H1 (cell line): ENCODE measurements at regions not wholly inside any gene's neighbourhood (a gene's known extent, or its start where the extent isn't known, plus 50 kb on each side); places are given as distances from the start of the nearest gene placed in this dataset.

ENCODE experiments used
- CTCF ChIA-PET: fragments of 300-600 bp; sonication (Branson Sonifier 250); formaldehyde crosslinking; loops from one replicate; lab custom pipeline; 2021; ENCODE audit not compliant: partially characterized antibody; lab: Charles Lee
- POLR2A ChIA-PET: fragments of 300-600 bp; sonication (Branson Sonifier 250); formaldehyde crosslinking; loops from one replicate; lab custom pipeline; 2021; ENCODE audit warnings: inconsistent platforms; ENCODE audit not compliant: partially characterized antibody; lab: Charles Lee
- DNase-seq, 2 experiments: peaks; one replicate each; pipeline versions ENCODE4 v3.0.0 to v3.0.0-alpha.2; 2010 to 2022; ENCODE audit warnings: low spot score in 2 of 2, low read depth in 1 of 2, mixed read lengths in 1 of 2
- FAIRE-seq: peaks from 2 replicates; lab custom pipeline; 2011; peaks lifted over from hg19 to GRCh38; lab: Jason Lieb, UNC
- H2AFZ ChIP-seq: 2 replicates; pipeline ENCODE4 v1.8.1; 2012; ENCODE audit warnings: low read length, inconsistent platforms
- H2AK5ac ChIP-seq: 2 replicates; pipeline ENCODE4 v1.6.1; 2013; ENCODE audit warnings: low read depth, low read length
- H2BK120ac ChIP-seq: replicated peaks from 2 replicates; pipeline ENCODE3; 2013; ENCODE audit warnings: low read depth, low read length, inconsistent platforms
- H2BK12ac ChIP-seq: 2 replicates; pipeline ENCODE4 v1.6.1; 2013; ENCODE audit warnings: low read depth, low read length
- H2BK15ac ChIP-seq: 2 replicates; pipeline ENCODE4 v1.6.1; 2013; ENCODE audit warnings: low read length
- H2BK20ac ChIP-seq: 2 replicates; pipeline ENCODE4 v1.6.1; 2013; ENCODE audit warnings: low read length
- H2BK5ac ChIP-seq: 2 replicates; pipeline ENCODE4 v1.6.1; 2013; ENCODE audit warnings: low read depth, low read length
- H3K14ac ChIP-seq: 2 replicates; pipeline ENCODE4 v1.6.1; 2013; ENCODE audit warnings: inconsistent platforms; ENCODE audit not compliant: insufficient read length
- H3K18ac ChIP-seq: 2 replicates; pipeline ENCODE4 v1.6.1; 2013; ENCODE audit warnings: low read length; ENCODE audit errors: extremely low read depth
- H3K23ac ChIP-seq: 2 replicates; pipeline ENCODE4 v1.6.1; 2013; ENCODE audit warnings: inconsistent platforms; ENCODE audit not compliant: insufficient read length
- H3K23me2 ChIP-seq: 2 replicates; pipeline ENCODE4 v1.6.1; 2013; ENCODE audit warnings: low read depth, low read length
- H3K27ac ChIP-seq: 2 replicates; pipeline ENCODE4 v1.6.1; 2011; ENCODE audit warnings: low read depth, low read length, inconsistent platforms
- H3K27me3 ChIP-seq, 4 experiments: replicated peaks in 1 of 4; 1 replicate in 1 of 4; 2 replicates in 3 of 4; pipeline versions ENCODE4 v1.6.1 to v1.8.1; 2011 to 2013; ENCODE audit warnings: low read length in 3 of 4, mild to moderate bottlenecking in 3 of 4, inconsistent platforms in 2 of 4, mixed read lengths in 2 of 4, moderate library complexity in 1 of 4; ENCODE audit not compliant: control insufficient read depth in 3 of 4, insufficient read depth in 3 of 4; ENCODE audit errors: extremely low read depth in 1 of 4
- H3K36me3 ChIP-seq, 4 experiments: 2 replicates each; pipeline versions ENCODE4 v1.6.1 to v1.8.1; 2011 to 2013; ENCODE audit warnings: mild to moderate bottlenecking in 4 of 4, low read length in 3 of 4, moderate library complexity in 2 of 4, control low read depth in 1 of 4, inconsistent platforms in 1 of 4; ENCODE audit not compliant: insufficient read depth in 4 of 4, control insufficient read depth in 2 of 4
- H3K4ac ChIP-seq: replicated peaks from 2 replicates; pipeline ENCODE3; 2013; ENCODE audit warnings: low read length, low read depth, mixed read lengths, inconsistent platforms; ENCODE audit not compliant: insufficient read length
- H3K4me1 ChIP-seq, 4 experiments: replicated peaks in 1 of 4; 1 replicate in 1 of 4; 2 replicates in 3 of 4; pipeline versions ENCODE4 v1.6.1 to v1.8.1; 2011 to 2013; ENCODE audit warnings: low read length in 3 of 4, inconsistent platforms in 2 of 4, mixed read lengths in 1 of 4; ENCODE audit not compliant: insufficient read depth in 4 of 4, control insufficient read depth in 3 of 4
- H3K4me2 ChIP-seq, 2 experiments: 2 replicates each; pipeline versions ENCODE4 v1.6.1 to v1.8.1; 2011 to 2013; ENCODE audit warnings: low read depth in 2 of 2, low read length in 2 of 2, control low read depth in 1 of 2, inconsistent platforms in 1 of 2, mild to moderate bottlenecking in 1 of 2; ENCODE audit not compliant: insufficient read depth in 1 of 2
- H3K4me3 ChIP-seq, 4 experiments: fragments of 200-600, 300-600 bp in 1 of 4; sonication (generic), shearing (Covaris generic), sonication (Bioruptor Twin) in 1 of 4; 2 replicates each; pipeline versions ENCODE4 v1.5.1 to v1.8.1; 2011 to 2016; ENCODE audit warnings: low read length in 4 of 4, low read depth in 3 of 4, control low read depth in 2 of 4, inconsistent platforms in 2 of 4, mild to moderate bottlenecking in 2 of 4, mixed read lengths in 1 of 4, moderate library complexity in 1 of 4; ENCODE audit not compliant: insufficient read depth in 2 of 4; ENCODE audit errors: extremely low read depth in 1 of 4
- H3K56ac ChIP-seq: replicated peaks from 2 replicates; pipeline ENCODE3; 2013; ENCODE audit warnings: low read depth, mild to moderate bottlenecking, mixed read lengths, low read length, inconsistent platforms; ENCODE audit not compliant: insufficient read length
- H3K79me1 ChIP-seq: 2 replicates; pipeline ENCODE4 v1.6.1; 2013; ENCODE audit warnings: low read depth, low read length, control low read depth
- H3K79me2 ChIP-seq, 2 experiments: 2 replicates each; pipeline versions ENCODE4 v1.6.1 to v1.8.1; 2012 to 2013; ENCODE audit warnings: low read length in 2 of 2, mild to moderate bottlenecking in 2 of 2, inconsistent platforms in 1 of 2; ENCODE audit not compliant: insufficient read depth in 2 of 2, control insufficient read depth in 1 of 2
- H3K9ac ChIP-seq, 4 experiments: replicated peaks in 1 of 4; 1 replicate in 1 of 4; 2 replicates in 3 of 4; pipeline versions ENCODE4 v1.6.1 to v1.8.1; 2011 to 2013; ENCODE audit warnings: low read depth in 3 of 4, low read length in 3 of 4, control low read depth in 2 of 4, mild to moderate bottlenecking in 2 of 4, moderate library complexity in 2 of 4, inconsistent platforms in 1 of 4; ENCODE audit errors: extremely low read depth in 1 of 4
- H3K9me3 ChIP-seq, 2 experiments: 2 replicates each; pipeline versions ENCODE4 v1.6.1 to v1.8.1; 2012 to 2013; ENCODE audit warnings: mild to moderate bottlenecking in 2 of 2, moderate library complexity in 2 of 2, control low read depth in 1 of 2, inconsistent platforms in 1 of 2, low read depth in 1 of 2, low read length in 1 of 2, mixed read lengths in 1 of 2; ENCODE audit not compliant: insufficient read depth in 2 of 2
- H4K20me1 ChIP-seq, 2 experiments: replicated peaks in 1 of 2; 2 replicates each; pipeline versions ENCODE3 to v1.8.1; 2011 to 2013; ENCODE audit warnings: inconsistent platforms in 2 of 2, low read length in 2 of 2, mild to moderate bottlenecking in 1 of 2; ENCODE audit not compliant: insufficient read depth in 2 of 2, control insufficient read depth in 1 of 2
- H4K5ac ChIP-seq: 2 replicates; pipeline ENCODE4 v1.6.1; 2013; ENCODE audit warnings: low read length, low read depth, mixed read lengths, inconsistent platforms; ENCODE audit not compliant: insufficient read length
- H4K8ac ChIP-seq: 2 replicates; pipeline ENCODE4 v1.8.0; 2013; ENCODE audit warnings: mild to moderate bottlenecking, moderate library complexity, low read length, inconsistent platforms; ENCODE audit not compliant: insufficient read depth; ENCODE audit errors: extremely low read depth
- H4K91ac ChIP-seq: replicated peaks from 2 replicates; pipeline ENCODE3; 2013; ENCODE audit warnings: low read length, mixed read lengths, inconsistent platforms; ENCODE audit not compliant: insufficient read length
- KDM4A ChIP-seq: IDR thresholded peaks from one replicate; pipeline ENCODE4 v1.7.1; 2012; ENCODE audit warnings: low read depth, mild to moderate bottlenecking, moderate library complexity, low read length, inconsistent platforms; ENCODE audit not compliant: severe bottlenecking
- RBBP5 ChIP-seq: IDR thresholded peaks from 2 replicates; pipeline ENCODE4 v1.7.1; 2012; ENCODE audit warnings: low read depth, mild to moderate bottlenecking, inconsistent platforms, low read length, moderate library complexity, borderline replicate concordance
- RNF2 ChIP-seq: fragments of 200-900, 300-1000 bp; sonication (generic); IDR thresholded peaks from 2 replicates; pipeline ENCODE4 v1.7.1; 2016; ENCODE audit warnings: borderline replicate concordance, low read depth, mild to moderate bottlenecking, antibody characterized with exemption, low read length; ENCODE audit not compliant: poor library complexity, severe bottlenecking; ENCODE audit errors: missing control alignments
- WGBS, 2 experiments: shearing (Covaris generic) in 1 of 2; methylation state at CpG; one replicate each; pipeline versions ENCODE4 v1.1.6 to v1.1.7; 2013 to 2015; ENCODE audit warnings: low lambda C conversion rate in 2 of 2, mixed read lengths in 2 of 2, inconsistent platforms in 1 of 2, low coverage in 1 of 2, missing lambda C conversion rate in 1 of 2; ENCODE audit not compliant: insufficient replicate concordance in 2 of 2, insufficient coverage in 1 of 2, insufficient read length in 1 of 2; ENCODE audit errors: extremely low coverage in 1 of 2, missing lambda C conversion rate in 1 of 2; 5-methylcytosine and 5-hydroxymethylcytosine counted together

DNA sequence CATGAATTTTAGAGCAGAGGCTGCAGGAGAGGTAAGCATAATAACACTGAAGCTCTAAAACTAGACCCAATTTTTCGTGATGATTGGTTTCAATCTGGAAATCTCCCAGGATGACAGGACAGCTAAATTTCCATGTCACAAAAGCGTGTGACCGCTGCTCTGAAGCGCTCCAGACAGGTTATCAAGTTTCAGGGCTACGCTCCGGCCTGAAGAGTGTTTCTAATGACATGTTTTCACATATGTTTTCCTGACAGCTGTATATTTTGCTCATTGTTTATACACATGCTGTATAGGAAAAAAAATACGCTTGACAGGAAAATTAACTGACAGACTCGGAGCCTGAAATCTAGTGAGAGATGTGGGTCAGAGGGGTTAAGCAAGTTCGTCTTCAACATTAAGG lies 219.8 kb upstream of the BMPER start:
- no peak overlapping the region for H2BK12ac ChIP-seq
- H3K4me2 ChIP-seq = no peak overlapping the region
- ChIA-PET CTCF (interaction anchor here (0.8 to 2.7 kb wide), 12 partner anchors 11 to 260 kb away, joined by 3 to 24 read pairs (median 4); no protein-coding TSS in a partner anchor), POLR2A (no interaction called here)
- H3K23me2 ChIP-seq = no peaks in the 10 kb centered on the region
- H3K36me3 ChIP-seq = no peaks in the 10 kb centered on the region
- no peak overlapping the region for H2BK120ac ChIP-seq
- no peak for DNase-seq
- H2BK5ac ChIP-seq = no peak overlapping the region
- H3K9ac ChIP-seq = no peak overlapping the region
- no peaks in the 10 kb centered on the region for H4K20me1 ChIP-seq
- H3K27ac ChIP-seq = no peak overlapping the region
- no peak overlapping the region for H3K14ac ChIP-seq
- H3K18ac ChIP-seq = no peak overlapping the region
- no peak overlapping the region for H2AK5ac ChIP-seq
- no peak overlapping the region for H4K91ac ChIP-seq
- no peaks in the 10 kb centered on the region for H3K79me1 ChIP-seq
- TF ChIP-seq RNF2 = no peak
- no peak for TF ChIP-seq RBBP5
- no peak for TF ChIP-seq KDM4A
- TF ChIP-seq, all 59 proteins: peak for 0
- no peak overlapping the region for H4K8ac ChIP-seq
- no peak overlapping the region for H2BK15ac ChIP-seq
- no peaks in the 10 kb centered on the region for H3K79me2 ChIP-seq
- H3K9me3 ChIP-seq = no peaks in the 10 kb centered on the region
- no peak overlapping the region for H2BK20ac ChIP-seq
- H3K4ac ChIP-seq = no peak overlapping the region
- H3K23ac ChIP-seq = no peak overlapping the region
- 89% methylated on average over 9 of the region's 9 CpGs; no CpG with 5 or more reads in 1 of the 2 experiments for WGBS, 2 experiments
- no peak overlapping the region for H4K5ac ChIP-seq
- no peak overlapping the region for H3K4me3 ChIP-seq
- H3K27me3 ChIP-seq = no peaks in the 10 kb centered on the region
- no peak for FAIRE-seq
- H2AFZ ChIP-seq = no peak overlapping the region
- H3K56ac ChIP-seq = no peak overlapping the region
- no peaks in the 10 kb centered on the region for H3K4me1 ChIP-seq
